DND-41 (cell line): ENCODE measurements at regions not wholly inside any gene's neighbourhood (a gene's known extent, or its start where the extent isn't known, plus 50 kb on each side); places are given as distances from the start of the nearest gene placed in this dataset.

Experiments used
- ATAC-seq: fragments of 200-7000 bp; cut with Tn5 transposase; 3 replicates; pipeline ENCODE4 v1.9.1; 2021; ENCODE audit warnings: low read depth; ENCODE audit not compliant: insufficient read depth
- DNase-seq: peaks from one replicate; pipeline ENCODE4 v3.0.0-alpha.2; 2020
- H2AFZ ChIP-seq: 2 replicates; pipeline ENCODE4 v1.6.0; 2012; ENCODE audit warnings: low read depth, low read length
- H3K27ac ChIP-seq: 2 replicates; pipeline ENCODE4 v1.5.1; 2012; ENCODE audit warnings: low read length, inconsistent platforms
- H3K27me3 ChIP-seq: fragments of 200-600 bp; sonication (generic); 2 replicates; pipeline ENCODE4 v1.6.0; 2012; ENCODE audit warnings: low read length, mild to moderate bottlenecking, inconsistent platforms; ENCODE audit not compliant: insufficient read depth, poor library complexity
- H3K36me3 ChIP-seq: 2 replicates; pipeline ENCODE4 v1.5.1; 2012; ENCODE audit warnings: low read length, inconsistent platforms; ENCODE audit not compliant: insufficient read depth
- H3K4me1 ChIP-seq: 2 replicates; pipeline ENCODE4 v1.5.1; 2012; ENCODE audit warnings: mild to moderate bottlenecking, low read length; ENCODE audit not compliant: insufficient read depth
- H3K4me2 ChIP-seq: 2 replicates; pipeline ENCODE4 v1.6.0; 2012; ENCODE audit warnings: mild to moderate bottlenecking, moderate library complexity, low read length, inconsistent platforms; ENCODE audit not compliant: insufficient read depth
- H3K4me3 ChIP-seq, 2 experiments: fragments of 200-600 bp in 1 of 2; shearing (Covaris generic) in 1 of 2; 2 replicates each; pipeline ENCODE4 v1.5.1; 2012 to 2016; ENCODE audit warnings: inconsistent platforms in 2 of 2, low read length in 2 of 2, mild to moderate bottlenecking in 2 of 2, low read depth in 1 of 2, moderate library complexity in 1 of 2
- H3K79me2 ChIP-seq: 2 replicates; pipeline ENCODE4 v1.6.0; 2012; ENCODE audit warnings: low read length, inconsistent platforms; ENCODE audit not compliant: insufficient read depth
- H3K9ac ChIP-seq: 2 replicates; pipeline ENCODE4 v1.6.0; 2012; ENCODE audit warnings: low read depth, mild to moderate bottlenecking, inconsistent platforms, low read length, moderate library complexity
- H3K9me3 ChIP-seq: 2 replicates; pipeline ENCODE4 v1.5.1; 2012; ENCODE audit warnings: low read length, moderate library complexity, mild to moderate bottlenecking, inconsistent platforms; ENCODE audit not compliant: insufficient read depth, severe bottlenecking
- H4K20me1 ChIP-seq: 2 replicates; pipeline ENCODE4 v1.6.0; 2012; ENCODE audit warnings: low read length; ENCODE audit not compliant: insufficient read depth
- EZH2 ChIP-seq: IDR thresholded peaks from 3 replicates; pipeline ENCODE4 v1.6.1; 2012; ENCODE audit warnings: borderline replicate concordance, low read depth, mild to moderate bottlenecking, moderate library complexity, low read length, inconsistent platforms; ENCODE audit not compliant: severe bottlenecking
- TF ChIP-seq, protein P1 (sequence below): IDR thresholded peaks from 2 replicates; pipeline ENCODE4 v1.5.1; 2012; ENCODE audit warnings: borderline replicate concordance, low read length, moderate library complexity, mild to moderate bottlenecking; ENCODE audit not compliant: poor library complexity, severe bottlenecking; ENCODE audit errors: extremely low read depth

- Histone ChIP-seq H4K20me1 (no peaks in the 10 kb centered on the region), H3K36me3 (no peaks in the 10 kb centered on the region), H3K9me3 (no peaks in the 10 kb centered on the region), H3K79me2 (no peaks in the 10 kb centered on the region), H3K27ac (no peak overlapping the region), H3K4me3 (no peak overlapping the region), H3K27me3 (no peaks in the 10 kb centered on the region), H2AFZ (no peak overlapping the region), H3K4me2 (no peak overlapping the region), H3K4me1 (no peaks in the 10 kb centered on the region), H3K9ac (no peak overlapping the region)
- DNase-seq (no peak), ATAC-seq (no peak)
- TF ChIP-seq EZH2 = no peak
- TF ChIP-seq, protein P1, sequence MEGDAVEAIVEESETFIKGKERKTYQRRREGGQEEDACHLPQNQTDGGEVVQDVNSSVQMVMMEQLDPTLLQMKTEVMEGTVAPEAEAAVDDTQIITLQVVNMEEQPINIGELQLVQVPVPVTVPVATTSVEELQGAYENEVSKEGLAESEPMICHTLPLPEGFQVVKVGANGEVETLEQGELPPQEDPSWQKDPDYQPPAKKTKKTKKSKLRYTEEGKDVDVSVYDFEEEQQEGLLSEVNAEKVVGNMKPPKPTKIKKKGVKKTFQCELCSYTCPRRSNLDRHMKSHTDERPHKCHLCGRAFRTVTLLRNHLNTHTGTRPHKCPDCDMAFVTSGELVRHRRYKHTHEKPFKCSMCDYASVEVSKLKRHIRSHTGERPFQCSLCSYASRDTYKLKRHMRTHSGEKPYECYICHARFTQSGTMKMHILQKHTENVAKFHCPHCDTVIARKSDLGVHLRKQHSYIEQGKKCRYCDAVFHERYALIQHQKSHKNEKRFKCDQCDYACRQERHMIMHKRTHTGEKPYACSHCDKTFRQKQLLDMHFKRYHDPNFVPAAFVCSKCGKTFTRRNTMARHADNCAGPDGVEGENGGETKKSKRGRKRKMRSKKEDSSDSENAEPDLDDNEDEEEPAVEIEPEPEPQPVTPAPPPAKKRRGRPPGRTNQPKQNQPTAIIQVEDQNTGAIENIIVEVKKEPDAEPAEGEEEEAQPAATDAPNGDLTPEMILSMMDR = no peak
Measured at GRCh38 chr2:163462993-163463392, 272.8 kb downstream of the FIGN start.

DNA sequence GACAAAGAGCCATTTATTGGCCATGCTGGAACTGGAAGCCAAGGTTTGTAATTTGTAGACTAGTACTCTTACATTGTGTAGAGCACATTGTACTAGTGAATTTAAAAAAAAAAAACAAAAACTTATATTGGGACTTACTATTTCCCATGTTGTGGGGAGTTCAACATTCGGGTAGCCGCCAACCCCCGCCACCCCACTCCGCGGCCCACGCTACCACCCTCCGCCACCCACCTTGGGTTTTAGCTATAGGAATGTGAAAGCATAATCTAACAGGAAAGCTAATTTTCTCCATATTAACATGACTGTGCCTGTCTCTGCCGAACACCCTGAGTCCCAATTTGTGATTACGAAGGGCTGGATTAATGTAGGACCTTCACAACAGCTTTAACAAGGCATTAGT is 275.8 kb downstream of the FIGN start:
- Histone ChIP-seq H3K79me2 (no peaks in the 10 kb centered on the region), H2AFZ (no peak overlapping the region), H3K9ac (no peak overlapping the region), H3K4me1 (no peaks in the 10 kb centered on the region), H3K4me2 (no peak overlapping the region), H3K9me3 (no peaks in the 10 kb centered on the region), H3K27me3 (no peaks in the 10 kb centered on the region), H3K36me3 (no peaks in the 10 kb centered on the region), H3K4me3 (no peak overlapping the region), H3K27ac (no peak overlapping the region), H4K20me1 (no peaks in the 10 kb centered on the region)
- DNase-seq (no peak), ATAC-seq (no peak)
- TF ChIP-seq, protein P1 = no peak
- no peak for TF ChIP-seq EZH2

- Histone ChIP-seq H3K9ac (no peak overlapping the region), H3K4me2 (no peak overlapping the region), H3K79me2 (no peaks in the 10 kb centered on the region), H3K27me3 (no peaks in the 10 kb centered on the region), H3K27ac (no peak overlapping the region), H2AFZ (no peak overlapping the region), H4K20me1 (no peaks in the 10 kb centered on the region), H3K4me1 (no peaks in the 10 kb centered on the region), H3K36me3 (no peaks in the 10 kb centered on the region), H3K4me3 (no peak overlapping the region), H3K9me3 (no peaks in the 10 kb centered on the region)
- TF ChIP-seq, protein P1 = no peak
- no peak for TF ChIP-seq EZH2
- ATAC-seq = no peak
- no peak for DNase-seq
Measured at GRCh38 chr2:163456953-163457743, 278.7 kb downstream of the FIGN start.
